Activated CD8-positive, alpha-beta T cell treated with anti-CD3 and anti-CD28 coated beads for 36 hours (primary cell): ENCODE measurements at regions not wholly inside any gene's neighbourhood (a gene's known extent, or its start where the extent isn't known, plus 50 kb on each side); places are given as distances from the start of the nearest gene placed in this dataset.
A peak's percentile ranks its signal among the peaks of the same experiment; 100 is the strongest.

Experiments
- ATAC-seq: fragments of 200-7000 bp; cut with Tn5 transposase; one replicate; pipeline ENCODE4 v1.10.0; 2021; ENCODE audit warnings: mild to moderate bottlenecking, moderate library complexity
- CTCF ChIA-PET: fragments of 350-600 bp; sonication (Branson Sonifier 250); formaldehyde crosslinking; loops from one replicate; lab custom pipeline; 2021; ENCODE audit warnings: antibody characterized with exemption; lab: Charles Lee
- POLR2A ChIA-PET: fragments of 350-600 bp; sonication (Branson Sonifier 250); formaldehyde crosslinking; loops from one replicate; lab custom pipeline; 2021; ENCODE audit warnings: antibody characterized with exemption; lab: Charles Lee
- DNase-seq: peaks from one replicate; pipeline ENCODE4 v3.0.0-alpha.2; 2020
- H3K27ac Mint-ChIP-seq: one replicate; pipeline ENCODE4 v1.8.0; 2021; ENCODE audit warnings: mild to moderate bottlenecking, mixed read lengths
- H3K27me3 Mint-ChIP-seq: one replicate; pipeline ENCODE4 v1.8.0; 2021; ENCODE audit warnings: mixed read lengths
- H3K36me3 Mint-ChIP-seq: one replicate; pipeline ENCODE4 v1.8.0; 2021; ENCODE audit warnings: low read depth, mixed read lengths
- H3K4me1 Mint-ChIP-seq: one replicate; pipeline ENCODE4 v1.8.0; 2021; ENCODE audit warnings: low read depth, mixed read lengths
- H3K4me3 Mint-ChIP-seq: one replicate; pipeline ENCODE4 v1.8.0; 2021; ENCODE audit warnings: mild to moderate bottlenecking, moderate library complexity, mixed read lengths
- H3K9me3 Mint-ChIP-seq: one replicate; pipeline ENCODE4 v1.8.0; 2021; ENCODE audit warnings: mixed read lengths
- intact Hi-C: fragments of 100-400 bp; cut with micrococcal nuclease; formaldehyde crosslinking; loops from one replicate; pipeline ENCODE4 v1.10.0; 2022
- TF ChIP-seq, protein P1 (sequence below): fragments of 200-600 bp; IDR thresholded peaks from one replicate; pipeline ENCODE4 v1.8.0; 2022; ENCODE audit warnings: antibody characterized with exemption, mild to moderate bottlenecking

DNA sequence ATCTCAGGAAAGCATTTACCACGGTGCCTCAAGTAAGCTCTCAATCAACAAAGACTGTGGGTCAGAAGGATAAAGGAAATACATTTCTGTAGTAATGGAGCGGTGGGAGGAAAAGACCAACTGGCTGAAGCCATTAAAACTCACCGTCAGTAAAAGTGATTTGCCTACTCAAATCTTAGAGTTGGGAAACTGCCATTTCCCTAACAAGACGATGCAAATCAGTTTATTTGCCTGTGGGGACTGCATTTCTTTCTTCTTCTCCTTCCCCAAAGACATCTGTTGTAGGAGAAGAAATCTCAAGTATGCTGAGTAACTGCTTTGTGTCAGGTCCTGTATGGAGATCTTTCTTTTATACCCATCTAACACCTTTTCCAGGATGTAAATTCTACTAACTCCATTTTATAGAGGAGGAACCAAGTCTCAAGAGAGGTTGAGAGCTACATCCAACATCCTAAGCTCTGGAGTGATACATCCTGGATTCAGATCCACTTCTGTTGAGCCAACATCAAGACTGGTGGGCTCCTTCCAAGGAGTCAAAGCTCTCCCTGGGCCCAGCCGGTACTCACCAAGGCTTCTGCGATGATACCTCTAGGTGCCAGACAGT is 219.3 kb upstream of the FGGY start:
- Mint-ChIP-seq H3K4me1 (peaks cover 19% of the 10 kb centered on the region), H3K4me3 (no peak overlapping the region), H3K9me3 (no peaks in the 10 kb centered on the region), H3K27ac (no peak overlapping the region), H3K27me3 (no peaks in the 10 kb centered on the region), H3K36me3 (no peaks in the 10 kb centered on the region)
- TF ChIP-seq, protein P1, sequence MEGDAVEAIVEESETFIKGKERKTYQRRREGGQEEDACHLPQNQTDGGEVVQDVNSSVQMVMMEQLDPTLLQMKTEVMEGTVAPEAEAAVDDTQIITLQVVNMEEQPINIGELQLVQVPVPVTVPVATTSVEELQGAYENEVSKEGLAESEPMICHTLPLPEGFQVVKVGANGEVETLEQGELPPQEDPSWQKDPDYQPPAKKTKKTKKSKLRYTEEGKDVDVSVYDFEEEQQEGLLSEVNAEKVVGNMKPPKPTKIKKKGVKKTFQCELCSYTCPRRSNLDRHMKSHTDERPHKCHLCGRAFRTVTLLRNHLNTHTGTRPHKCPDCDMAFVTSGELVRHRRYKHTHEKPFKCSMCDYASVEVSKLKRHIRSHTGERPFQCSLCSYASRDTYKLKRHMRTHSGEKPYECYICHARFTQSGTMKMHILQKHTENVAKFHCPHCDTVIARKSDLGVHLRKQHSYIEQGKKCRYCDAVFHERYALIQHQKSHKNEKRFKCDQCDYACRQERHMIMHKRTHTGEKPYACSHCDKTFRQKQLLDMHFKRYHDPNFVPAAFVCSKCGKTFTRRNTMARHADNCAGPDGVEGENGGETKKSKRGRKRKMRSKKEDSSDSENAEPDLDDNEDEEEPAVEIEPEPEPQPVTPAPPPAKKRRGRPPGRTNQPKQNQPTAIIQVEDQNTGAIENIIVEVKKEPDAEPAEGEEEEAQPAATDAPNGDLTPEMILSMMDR: no peak
- intact Hi-C loops: no loop called here
- ATAC-seq (no peak), DNase-seq (no peak)
- POLR2A ChIA-PET: no interaction called here
- CTCF ChIA-PET: interaction anchor here (0.6 to 0.9 kb wide), 2 partner anchors 296 to 621 kb away, joined by 3 to 4 read pairs; no protein-coding TSS in a partner anchor

DNA sequence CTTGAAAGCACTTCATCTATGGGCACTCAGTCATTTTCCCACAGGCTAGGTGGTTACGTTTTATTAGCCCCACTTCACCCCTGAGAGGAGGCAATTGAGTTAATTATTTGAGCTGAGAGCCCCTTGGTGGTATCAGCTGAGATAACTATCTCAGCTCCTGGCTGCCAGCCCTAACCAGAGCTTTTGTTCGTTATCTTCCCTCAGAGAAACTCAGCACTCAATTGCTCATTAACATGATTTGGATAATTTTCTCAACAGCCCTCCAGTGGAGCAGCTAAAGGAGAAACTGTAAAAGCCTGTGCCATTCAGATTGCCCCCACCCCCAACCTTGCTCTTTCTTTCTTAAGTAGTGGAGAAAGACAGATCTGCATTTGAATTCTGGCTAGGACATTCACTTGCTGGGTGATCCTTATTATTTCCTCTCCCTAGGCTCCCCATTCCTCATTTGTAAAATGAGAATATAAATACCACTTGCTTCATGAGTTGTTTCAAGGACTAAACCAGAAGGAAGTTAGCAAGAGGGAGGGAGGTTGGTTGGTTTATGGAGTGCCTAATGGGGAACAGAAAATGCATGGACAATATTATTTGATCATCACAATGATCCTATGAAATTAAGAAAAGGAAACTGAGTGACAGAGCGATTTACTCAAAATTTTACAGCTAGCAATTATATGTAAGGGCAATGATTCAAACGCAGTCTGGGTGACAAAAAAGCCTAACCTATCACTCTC is 218.7 kb upstream of the FGGY start:
- ChIA-PET POLR2A (no interaction called here), CTCF (no interaction called here)
- H3K27me3 Mint-ChIP-seq: no peaks in the 10 kb centered on the region
- intact Hi-C loops: no loop called here
- TF ChIP-seq, protein P1: no peak
- ATAC-seq: no peak
- no peaks in the 10 kb centered on the region for H3K9me3 Mint-ChIP-seq
- DNase-seq: no peak
- H3K36me3 Mint-ChIP-seq: no peaks in the 10 kb centered on the region
- no peak overlapping the region for H3K27ac Mint-ChIP-seq
- peaks cover 17% of the 10 kb centered on the region for H3K4me1 Mint-ChIP-seq
- H3K4me3 Mint-ChIP-seq: no peak overlapping the region

DNA sequence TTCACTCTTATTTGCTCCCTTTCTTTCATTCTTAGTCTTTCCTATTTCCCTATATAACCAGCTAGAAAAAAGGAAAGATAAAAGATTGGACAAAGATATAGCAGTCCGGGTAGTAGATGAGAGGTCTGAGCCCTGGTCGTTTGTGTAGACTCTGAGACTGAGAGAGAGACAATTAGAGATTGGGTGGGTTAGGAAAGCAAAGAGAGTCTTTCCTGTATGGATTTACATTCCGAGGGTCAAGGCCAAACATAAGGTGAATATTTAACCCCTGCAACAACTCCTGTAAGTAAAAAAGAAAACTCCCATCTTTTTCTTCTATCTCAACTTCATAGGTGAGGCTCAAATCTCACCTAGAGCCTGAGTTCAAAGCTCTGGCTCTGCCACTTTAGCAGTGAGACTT is 218.0 kb upstream of the FGGY start:
- Mint-ChIP-seq H3K4me3 (no peak overlapping the region), H3K9me3 (no peaks in the 10 kb centered on the region), H3K27ac (no peak overlapping the region), H3K36me3 (no peaks in the 10 kb centered on the region), H3K27me3 (no peaks in the 10 kb centered on the region), H3K4me1 (peaks cover 17% of the 10 kb centered on the region)
- ChIA-PET POLR2A (interaction anchor here (0.6 kb wide), 1 partner anchor 17 kb away, joined by 3 read pairs; no protein-coding TSS in a partner anchor), CTCF (no interaction called here)
- ATAC-seq (no peak), DNase-seq (no peak)
- intact Hi-C loops: no loop called here
- TF ChIP-seq, protein P1: no peak

DNA sequence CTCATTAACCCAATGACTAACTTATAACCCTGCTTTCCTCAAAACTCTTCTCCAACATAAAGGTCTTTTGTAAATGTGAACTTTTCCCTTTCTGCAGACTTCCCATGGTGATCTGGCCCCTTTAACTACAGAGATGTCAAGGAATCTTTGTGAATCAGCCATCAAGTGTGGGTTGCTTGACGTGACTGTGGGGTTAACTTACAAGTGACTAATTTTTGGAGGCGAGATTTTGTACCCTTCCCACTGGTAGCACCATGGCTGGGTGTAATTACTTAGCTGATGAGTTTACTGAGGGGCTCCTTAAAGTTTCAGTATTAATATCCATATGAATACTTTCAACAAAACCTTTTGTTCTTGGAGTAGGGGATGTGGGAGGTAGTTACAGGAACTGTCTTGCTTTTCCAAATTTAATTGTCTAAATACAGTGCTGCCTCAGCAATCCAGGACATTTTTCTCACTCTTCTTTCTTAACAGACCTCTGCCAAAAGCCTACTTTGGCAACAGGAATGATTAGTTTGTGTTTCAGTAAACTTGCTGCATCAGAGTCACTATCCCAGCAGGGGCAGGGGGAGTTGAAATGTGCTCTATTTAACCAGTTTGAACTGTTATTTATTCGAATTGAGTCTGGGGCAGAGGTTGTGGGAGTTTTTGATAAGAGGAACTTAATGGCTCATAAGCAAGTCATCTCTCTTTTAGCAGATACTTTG is 217.3 kb upstream of the FGGY start:
- no peaks in the 10 kb centered on the region for H3K27me3 Mint-ChIP-seq
- no peak overlapping the region for H3K4me3 Mint-ChIP-seq
- H3K9me3 Mint-ChIP-seq: no peaks in the 10 kb centered on the region
- ChIA-PET CTCF (no interaction called here), POLR2A (interaction anchor here (0.6 kb wide), 1 partner anchor 18 kb away, joined by 3 read pairs; no protein-coding TSS in a partner anchor)
- ATAC-seq: no peak
- TF ChIP-seq, protein P1: no peak
- no peaks in the 10 kb centered on the region for H3K36me3 Mint-ChIP-seq
- intact Hi-C loops: no loop called here
- H3K27ac Mint-ChIP-seq: no peak overlapping the region
- H3K4me1 Mint-ChIP-seq: peaks cover 24% of the 10 kb centered on the region
- DNase-seq: peak; percentile 5
